Germinal center (tissue), 1 donor: ENCODE measurements at regions not wholly inside any gene's neighbourhood (a gene's known extent, or its start where the extent isn't known, plus 50 kb on each side); places are given as distances from the start of the nearest gene placed in this dataset.
"Not testable (repeated sequence)": the region's sequence is repeated elsewhere in the genome, so short reads cannot be mapped to it uniquely, and the experiment has no call there.

ENCODE experiments used
- DNase-seq: peaks from one replicate; pipeline ENCODE4 v3.0.0; 2012; ENCODE audit warnings: mixed read lengths, low spot score

DNA sequence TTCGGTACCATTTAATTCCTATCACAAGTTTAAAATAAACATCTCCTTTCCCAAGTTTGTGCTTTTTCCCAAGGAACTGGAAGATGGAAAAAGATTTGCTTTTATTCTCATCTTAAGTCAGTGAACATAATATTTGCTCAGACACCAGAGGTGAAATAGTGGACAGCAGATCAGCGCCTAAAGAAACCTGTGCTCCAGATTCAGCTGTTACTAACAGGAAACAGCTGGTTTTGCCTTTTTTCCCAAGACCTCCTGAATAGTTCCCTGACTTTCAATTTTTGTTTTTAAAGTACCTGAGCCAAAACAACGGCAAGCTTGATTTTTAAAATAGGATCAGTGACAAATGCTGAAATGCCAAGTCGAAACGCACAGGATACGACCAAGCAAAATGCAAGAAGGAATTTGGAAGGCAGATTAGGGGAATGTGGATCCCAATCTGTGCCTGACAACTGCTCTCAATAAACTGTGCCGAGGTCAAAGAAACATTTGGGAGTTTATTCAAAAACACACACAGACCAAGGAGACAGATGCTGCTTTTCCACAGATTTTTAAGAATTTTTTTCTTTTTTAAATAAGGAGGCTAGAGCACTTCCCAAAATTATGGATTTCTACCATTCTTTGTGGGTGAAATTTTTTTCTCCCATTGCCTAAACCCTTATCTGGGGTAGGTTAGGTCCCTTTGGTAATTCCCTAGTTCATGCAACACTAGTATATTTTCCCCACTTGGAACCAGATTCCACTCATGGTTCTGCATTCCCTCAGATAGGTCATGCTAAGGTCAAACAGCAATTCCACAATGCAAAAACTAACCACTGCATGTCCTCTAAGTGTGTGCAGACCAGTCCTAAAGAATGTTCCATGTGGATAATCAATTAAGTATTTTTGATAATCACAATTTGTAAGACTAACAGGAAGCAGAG, 121.5 kb upstream of the PDE1A start:
- DNase-seq, result no peak

DNA sequence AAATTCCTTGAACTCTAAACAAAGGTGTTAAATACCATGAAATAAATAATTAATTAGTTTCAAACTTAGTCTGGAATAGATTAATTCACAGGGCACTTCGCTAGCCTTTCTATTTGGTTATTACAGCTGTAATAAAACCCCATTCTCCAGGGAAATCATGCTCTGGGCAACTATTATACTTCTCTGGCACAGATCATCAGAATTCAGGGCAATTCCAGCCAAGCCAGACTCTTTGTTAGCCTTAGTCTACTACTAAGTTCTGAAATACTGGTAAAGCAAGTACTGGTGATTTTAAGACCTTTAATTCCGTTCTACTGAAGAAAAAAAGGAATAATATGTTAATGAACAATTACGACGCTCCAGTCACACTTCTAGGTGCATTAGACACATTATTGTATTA, 123.4 kb upstream of the PDE1A start:
- no peak for DNase-seq

DNA sequence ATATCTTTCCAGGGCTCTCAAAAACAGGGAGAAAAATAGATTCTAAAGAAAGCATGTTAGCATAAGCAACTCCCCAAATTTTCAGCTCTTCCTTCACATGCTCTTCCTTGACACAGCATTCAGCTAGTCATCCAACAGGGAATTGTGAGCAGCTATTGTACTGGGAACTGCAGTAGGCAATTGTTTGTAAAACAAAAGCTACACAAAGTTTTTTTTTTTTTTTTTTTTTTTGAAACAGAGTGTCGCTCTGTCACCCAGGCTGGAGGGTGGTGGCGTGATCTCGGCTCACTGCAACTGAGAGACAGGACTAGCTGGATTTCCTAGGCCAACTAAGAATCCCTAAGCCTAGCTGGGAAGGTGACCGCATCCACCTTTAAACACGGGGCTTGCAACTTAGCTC, 125.4 kb upstream of the PDE1A start:
- DNase-seq, result not testable (repeated sequence)

DNA sequence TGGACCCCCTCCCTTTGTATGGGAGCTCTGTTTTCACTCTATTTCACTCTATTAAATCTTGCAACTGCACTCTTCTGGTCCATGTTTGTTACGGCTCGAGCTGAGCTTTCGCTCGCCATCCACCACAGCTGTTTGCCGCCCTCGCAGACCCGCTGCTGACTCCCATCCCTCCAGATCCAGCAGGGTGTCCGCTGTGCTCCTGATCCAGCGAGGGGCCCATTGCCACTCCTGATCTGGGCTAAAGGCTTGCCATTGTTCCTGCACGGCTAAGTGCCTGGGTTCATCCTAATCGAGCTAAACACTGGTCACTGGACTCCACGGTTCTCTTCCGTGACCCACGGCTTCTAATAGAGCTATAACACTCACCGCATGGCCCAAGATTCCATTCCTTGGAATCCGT, 125.9 kb upstream of the PDE1A start:
- not testable (repeated sequence) for DNase-seq

DNA sequence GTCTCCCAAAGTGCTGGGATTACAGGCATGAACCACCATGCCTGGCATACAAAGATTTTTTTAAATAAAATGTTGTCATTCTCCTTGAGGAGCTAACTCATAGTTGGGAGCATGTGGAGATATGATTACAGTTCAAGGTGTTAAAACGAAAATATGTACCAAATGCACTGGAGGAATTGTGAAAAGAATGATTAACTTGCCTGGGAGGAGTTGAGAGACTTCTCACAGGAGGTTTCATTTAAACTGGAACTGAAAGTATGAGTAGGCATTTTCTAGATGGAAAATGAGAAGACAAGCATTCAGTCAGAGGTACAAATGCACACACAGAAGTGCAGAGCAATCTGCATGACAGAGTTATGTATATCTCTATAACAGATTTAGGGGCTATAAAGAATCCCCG, 126.6 kb upstream of the PDE1A start:
- no peak for DNase-seq

DNA sequence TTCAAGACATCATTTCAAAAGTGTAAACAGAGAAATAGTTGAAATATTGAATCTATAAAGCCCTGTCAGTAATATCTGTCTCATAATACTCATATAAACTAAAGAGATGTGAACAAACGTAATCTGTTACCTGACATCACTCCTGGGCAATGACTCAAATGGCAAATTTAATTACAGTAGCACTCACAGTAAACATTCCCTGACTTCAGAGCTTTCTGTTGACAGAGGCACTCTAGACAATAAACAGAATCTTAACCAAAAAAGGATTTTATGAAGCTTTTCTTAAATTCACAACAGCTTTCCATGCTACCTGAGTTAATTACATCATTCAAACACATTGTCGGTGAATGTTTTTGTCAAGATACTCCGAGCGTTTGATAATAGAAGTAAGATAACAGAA, 128.1 kb upstream of the PDE1A start:
- DNase-seq, result no peak

DNA sequence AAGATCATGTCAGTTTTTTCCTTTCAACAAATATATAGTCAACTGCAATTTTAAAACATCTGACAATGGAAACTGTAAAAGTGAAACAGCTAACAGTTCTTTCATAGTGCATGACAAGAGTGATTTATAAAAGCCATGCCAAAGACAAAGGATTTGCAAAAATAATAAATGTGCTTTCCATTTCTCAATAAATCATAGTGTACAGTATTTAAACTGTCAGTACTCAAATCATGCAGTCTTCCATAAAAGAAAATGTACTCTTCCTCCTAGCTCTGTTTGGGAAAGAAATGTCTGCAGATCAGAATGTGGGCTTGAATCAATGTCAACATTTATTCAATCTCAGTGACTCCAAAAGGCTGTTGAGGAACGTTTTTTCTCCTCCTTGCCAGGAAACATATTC, 131.7 kb upstream of the PDE1A start:
- DNase-seq, result no peak

DNA sequence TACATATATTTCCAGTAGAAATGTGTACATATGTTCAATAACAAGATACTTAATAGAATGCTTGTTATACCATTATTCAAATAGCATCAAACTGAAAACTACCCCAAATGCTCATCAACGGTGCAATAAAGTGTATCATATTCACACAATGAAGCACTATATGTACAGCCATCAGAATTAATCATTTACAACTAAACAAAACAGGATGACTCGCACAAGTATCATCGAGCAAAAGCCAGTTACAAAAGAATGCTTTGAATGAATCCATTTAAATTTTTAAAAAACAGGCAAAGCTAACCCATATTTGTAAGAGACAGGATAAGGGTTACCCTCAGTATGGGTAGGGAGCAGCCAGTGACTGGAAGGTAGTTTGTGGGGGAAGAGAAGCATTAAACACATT, 132.8 kb upstream of the PDE1A start:
- no peak for DNase-seq

DNA sequence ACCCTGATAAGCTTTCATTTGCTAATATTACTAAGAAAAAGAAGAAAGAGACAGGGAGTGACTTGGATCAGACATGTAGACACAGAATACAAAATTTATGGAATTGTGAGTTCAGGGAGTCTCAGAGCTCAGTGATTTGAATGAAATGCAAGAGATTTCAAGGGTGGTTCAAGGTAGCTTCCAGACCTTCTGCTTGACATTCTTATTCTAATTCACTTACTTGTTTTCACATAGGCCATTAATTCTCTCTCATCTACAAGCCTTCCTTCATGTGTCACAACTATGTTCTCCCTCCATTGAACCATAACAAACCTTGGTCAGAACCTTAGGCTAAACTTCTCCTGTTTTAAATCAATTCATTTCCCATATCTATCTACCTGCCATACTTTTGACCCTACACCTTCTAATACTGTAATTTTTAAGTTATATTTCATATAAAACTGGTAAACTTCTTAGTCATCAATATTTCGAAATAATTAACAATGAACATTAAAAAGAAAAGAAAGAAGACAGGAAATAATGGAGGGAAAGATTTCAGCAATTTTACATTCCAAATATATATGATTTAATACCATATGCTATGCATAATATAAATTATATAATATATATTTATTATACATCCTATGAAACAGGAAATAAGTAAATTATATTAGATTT, 139.2 kb upstream of the PDE1A start:
- DNase-seq, result no peak

DNA sequence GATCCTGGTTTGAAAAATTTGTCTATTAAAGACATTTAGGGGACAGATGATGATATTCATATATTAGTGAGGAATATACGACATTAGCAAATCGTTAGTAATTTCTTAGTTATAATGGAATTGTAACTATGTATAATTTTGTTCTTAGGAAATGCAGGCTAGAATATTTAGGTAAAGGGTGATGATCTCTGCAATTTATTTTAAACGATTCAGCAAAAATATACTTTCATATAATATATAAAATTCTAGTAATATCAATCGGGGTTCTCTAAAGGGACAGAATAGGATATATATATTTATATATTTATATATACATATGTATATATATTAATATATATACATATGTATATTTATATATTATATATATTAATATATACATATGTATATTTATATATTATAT, 142.5 kb upstream of the DNAJC10 start:
- DNase-seq, result no peak

DNA sequence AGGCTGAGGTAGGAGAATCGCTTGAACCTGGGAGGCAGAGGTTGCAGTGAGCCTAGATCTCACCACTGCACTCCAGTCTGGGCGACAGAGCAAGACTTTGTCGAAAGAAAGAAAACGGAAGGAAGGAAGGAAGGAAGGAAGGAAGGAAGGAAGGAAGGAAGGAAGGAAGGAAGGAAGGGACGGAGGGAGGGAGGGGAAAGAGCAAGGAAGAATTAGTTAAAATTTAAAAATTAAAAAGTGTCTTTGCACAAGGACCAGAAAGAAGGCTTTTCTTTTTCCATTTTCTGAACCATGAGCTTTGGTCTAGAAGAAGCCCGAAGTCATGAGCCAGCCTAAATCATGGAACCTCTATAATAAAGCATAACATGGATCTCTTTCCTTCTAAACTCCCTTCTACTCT, 138.2 kb upstream of the DNAJC10 start:
- no peak for DNase-seq

DNA sequence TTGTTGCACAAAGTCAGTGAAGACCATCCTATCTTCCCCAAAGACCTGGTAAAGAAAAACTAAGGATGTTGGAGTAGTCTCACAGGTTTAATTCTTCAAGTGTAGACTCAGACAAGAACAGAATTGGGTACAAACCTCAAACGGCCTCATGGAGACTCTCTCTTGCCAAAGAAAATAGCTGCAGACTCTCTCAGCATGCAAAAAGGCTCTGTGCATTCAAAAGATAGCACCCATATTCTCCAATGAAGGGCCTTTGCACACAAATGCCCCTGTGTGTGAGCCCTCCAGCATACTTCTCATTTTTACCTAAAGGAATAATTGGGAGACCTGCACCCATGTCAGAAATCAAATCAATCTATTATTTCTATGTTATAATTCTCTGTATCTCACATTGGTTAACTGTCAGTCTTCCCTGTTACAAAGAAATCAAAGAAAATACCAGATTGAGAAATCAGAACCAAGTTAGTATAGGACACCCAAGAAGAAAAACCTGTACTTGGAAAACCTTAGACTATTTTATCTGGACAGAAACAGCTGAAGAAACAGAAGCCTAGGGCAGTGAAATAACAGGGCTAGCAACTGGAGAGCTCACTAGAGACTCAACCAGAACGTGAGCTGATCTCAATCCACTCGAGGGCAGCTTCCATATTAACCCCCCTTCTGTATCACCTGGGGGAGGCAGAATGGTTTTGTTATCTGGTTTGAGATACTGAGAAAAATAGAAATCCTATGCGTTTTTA, 134.7 kb upstream of the DNAJC10 start:
- no peak for DNase-seq

DNA sequence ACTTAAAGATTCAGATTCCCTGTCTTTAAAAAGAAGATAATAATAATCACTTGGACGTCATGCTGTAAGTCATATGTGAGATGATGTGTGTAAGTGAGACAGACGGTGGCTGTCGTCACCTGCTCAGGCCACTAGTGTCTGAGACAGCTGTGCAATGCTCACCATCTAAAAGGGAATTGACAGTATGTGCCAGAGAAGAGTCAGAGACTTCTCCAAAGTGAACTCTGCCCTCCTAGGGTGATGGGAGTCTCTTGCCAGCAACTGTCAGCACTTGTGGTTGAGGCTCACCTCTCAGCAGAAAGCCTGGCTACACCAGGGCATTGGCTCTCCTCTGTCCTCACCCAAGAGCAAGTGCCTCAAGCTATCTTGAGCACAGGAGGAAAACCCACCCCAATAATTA, 131.6 kb upstream of the DNAJC10 start:
- DNase-seq, result no peak

DNA sequence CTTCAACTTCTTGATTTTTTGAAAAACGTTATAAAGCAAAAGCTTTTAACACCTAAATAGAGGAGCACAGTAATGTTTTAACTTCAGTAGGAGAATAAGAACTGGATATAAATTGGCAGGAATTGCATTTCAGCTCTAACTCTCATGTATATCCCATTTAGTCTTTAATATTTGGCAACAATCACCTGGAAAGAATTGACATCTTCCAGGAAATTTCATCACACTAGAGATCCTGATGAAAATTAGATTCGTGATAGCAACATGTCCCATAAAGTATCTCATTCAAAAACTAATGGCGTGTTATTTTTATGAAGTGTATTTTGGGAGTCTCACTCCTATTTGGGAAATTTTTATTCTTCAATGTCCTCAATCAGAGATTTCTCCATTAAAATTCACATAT, 131.1 kb upstream of the DNAJC10 start:
- DNase-seq, result no peak

DNA sequence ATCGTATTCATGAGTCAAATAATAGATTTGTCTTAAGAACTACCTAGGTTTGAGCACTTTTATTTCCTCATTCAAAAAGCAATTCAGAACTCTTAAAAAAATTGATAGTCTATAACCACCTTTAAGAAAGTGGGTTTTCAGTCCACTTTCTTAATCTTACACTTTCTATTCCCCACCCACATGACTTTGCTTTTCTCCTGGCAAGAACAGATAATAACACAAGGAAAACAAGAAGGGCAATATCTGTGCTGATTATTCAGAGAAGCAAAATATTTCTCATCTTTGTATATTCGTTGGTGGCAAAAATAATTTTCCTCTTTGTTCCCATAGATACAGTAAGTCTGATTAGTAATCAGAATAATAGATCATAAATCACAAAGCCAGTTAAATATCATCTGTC, 130.6 kb upstream of the DNAJC10 start:
- DNase-seq, result no peak

DNA sequence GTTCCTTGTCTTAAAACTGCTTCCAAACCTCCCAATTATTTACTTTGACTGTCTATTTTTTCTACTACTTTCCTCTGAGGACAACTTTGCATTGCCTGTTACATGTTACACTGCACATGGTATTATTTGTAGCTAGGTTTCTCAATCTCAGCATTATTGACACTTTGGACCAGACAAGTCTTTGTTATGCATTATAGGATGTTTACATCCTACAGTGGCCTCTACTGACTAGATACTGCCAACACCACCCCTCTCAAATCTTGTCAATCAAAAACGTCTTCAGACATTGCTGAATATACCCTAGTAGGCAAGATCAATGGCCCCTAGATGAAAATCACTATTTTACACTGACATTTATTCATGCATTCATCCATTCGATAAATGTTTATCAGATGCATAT, 129.6 kb upstream of the DNAJC10 start:
- no peak for DNase-seq

DNA sequence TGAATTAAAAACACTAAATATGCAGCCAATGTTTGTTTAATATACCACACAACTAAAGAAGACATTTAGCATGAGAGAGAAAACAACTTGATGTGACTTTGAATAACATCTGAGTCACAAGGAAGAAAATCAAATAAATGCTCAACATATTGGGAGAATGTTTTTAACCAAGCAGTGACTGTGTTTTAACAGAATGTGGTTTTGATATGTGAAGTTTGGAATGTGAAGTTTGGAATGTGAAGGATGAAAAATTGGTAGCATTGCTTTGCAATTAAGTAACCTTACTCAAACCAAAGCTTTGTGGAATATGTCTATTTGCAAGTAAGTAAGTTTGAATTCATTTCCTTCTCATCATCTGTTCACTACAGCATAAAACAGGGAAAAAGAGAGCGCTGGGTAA, 128.2 kb upstream of the DNAJC10 start:
- no peak for DNase-seq

DNA sequence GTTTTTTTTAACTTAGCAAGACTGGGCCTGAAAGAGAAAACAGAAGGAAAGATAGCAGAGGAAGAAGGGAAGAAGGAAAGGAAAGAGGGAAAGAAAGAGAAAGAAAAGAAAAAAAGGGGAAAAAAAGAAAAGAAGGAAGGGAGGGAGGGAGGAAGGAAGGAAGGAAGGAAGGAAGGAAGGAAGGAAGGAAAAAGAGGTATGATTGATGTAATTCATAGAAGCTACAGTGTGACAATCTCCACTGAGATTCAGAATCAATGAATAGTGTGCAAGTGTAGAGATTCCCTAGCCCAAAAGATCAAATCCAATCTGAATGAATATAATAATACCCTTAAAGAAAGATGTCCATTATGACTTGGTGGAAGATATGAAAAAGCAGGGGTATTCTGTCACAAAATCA, 126.9 kb upstream of the DNAJC10 start:
- DNase-seq, result no peak

DNA sequence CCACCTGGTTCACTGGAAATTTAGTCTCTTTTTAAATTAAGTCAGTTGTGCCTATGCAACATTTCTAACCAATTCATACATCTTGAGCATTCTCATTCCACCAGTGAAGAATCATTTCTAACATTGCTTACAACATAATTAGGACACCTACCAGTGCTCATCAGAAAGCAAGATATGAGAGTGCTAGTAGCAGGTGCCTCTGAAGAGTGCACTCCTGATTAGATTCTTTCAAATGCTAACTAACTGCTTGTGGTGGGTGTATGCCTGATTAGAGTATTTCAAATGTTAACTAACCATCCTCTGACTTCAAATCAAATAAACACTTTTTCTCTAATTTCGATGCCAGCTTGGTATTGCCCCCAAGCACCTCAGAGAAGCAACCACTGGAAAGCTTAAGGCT, 124.3 kb upstream of the DNAJC10 start:
- no peak for DNase-seq

DNA sequence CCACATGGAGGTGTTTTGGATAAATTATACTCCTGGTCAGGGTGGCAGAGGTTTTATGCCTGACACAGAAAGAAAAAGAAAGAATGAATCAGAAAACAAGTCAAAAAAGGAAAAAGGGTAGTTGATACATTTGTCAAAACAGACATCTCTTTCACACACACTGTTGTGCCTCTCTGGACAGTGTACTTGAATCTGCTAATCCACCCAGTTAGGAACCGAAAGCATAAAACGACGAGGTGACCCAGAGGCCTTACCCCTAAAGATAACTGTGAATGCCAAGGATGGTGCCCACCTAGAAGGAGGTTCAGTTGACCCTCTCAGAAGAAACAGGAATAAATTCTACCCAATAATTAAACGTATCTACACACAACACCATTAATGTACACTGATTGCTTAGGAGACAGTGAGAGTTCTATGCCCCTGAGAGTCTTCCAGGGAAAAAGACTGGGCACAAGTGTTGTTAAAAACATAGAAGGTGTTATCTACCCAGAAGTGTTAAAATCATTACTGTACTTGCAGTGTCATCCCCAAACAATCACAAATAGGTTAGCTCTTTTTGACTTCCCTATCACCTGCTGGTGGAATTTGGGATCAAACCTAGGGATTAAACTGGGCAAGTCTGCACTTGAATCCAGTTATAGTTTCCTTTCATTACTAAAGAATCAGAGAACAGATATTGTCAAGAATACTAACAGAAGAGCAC, 123.2 kb upstream of the DNAJC10 start:
- DNase-seq, result no peak

DNA sequence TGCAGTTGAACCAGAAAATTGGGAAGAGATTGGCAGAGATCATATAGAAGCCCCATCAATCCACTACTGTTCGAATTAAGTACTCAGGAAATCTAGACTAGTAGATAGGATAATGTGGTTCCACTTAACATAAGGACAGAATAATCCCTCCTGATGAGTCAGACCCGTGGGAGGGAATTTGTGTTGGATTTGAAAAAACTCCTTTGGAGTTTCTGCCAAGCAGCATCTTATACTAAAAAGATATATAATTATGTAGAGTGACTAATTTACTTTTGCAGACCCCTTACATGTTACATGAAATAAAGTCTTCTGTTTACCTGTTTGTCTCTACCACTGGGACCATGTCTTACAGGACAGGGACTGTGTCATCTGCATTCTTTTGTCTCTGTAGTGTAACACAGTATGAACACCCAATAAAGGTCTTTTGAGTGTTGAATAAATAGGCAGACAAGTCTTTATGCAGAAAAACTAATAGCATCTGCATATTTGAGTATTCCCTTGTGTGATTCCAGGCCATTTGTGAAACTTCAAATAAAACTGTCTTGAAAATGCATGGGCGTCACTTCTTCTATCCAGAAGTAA, 122.6 kb upstream of the DNAJC10 start:
- no peak for DNase-seq

DNA sequence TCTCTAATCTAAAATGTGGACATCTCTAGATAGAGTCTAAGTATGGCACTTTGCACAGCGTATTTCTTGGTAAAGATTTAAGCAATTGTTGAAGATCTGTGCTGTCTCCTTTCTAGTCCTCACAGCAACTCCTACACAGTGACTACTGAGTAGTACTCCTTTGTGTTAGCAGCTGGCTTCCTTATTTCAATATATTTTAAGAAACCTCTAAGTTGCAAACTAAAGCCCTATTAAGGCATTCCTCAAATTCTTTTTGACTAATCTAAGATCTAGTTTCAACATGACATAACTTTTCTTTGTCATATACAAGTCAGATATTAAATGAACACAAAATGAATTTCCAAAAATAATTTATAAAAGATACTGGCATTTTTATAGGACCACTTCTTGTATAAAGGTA, 121.8 kb upstream of the DNAJC10 start:
- DNase-seq, result no peak
